Endodermal cell (in vitro differentiated cells): ENCODE measurements at regions not wholly inside any gene's neighbourhood (a gene's known extent, or its start where the extent isn't known, plus 50 kb on each side); places are given as distances from the start of the nearest gene placed in this dataset.

Experiments
- DNase-seq: peaks from one replicate; pipeline ENCODE4 v3.0.0-alpha.2; 2017
- H3K27ac ChIP-seq: 2 replicates; pipeline ENCODE4 v1.5.1; 2013; ENCODE audit warnings: mild to moderate bottlenecking, low read depth, low read length, moderate library complexity
- H3K27me3 ChIP-seq: 2 replicates; pipeline ENCODE4 v1.6.1; 2013; ENCODE audit warnings: mild to moderate bottlenecking, low read length, moderate library complexity; ENCODE audit not compliant: insufficient read depth, control insufficient read depth, poor library complexity, severe bottlenecking
- H3K36me3 ChIP-seq: 2 replicates; pipeline ENCODE4 v1.7.0; 2013; ENCODE audit warnings: mild to moderate bottlenecking, low read length, moderate library complexity; ENCODE audit not compliant: control insufficient read depth, insufficient read depth
- H3K4me1 ChIP-seq: one replicate; pipeline ENCODE4 v1.7.0; 2013; ENCODE audit warnings: low read length; ENCODE audit not compliant: control insufficient read depth, insufficient read depth
- H3K4me3 ChIP-seq: 2 replicates; pipeline ENCODE4 v1.5.1; 2013; ENCODE audit warnings: mild to moderate bottlenecking, low read length, moderate library complexity
- H3K9ac ChIP-seq: 2 replicates; pipeline ENCODE4 v1.6.1; 2013; ENCODE audit warnings: mild to moderate bottlenecking, low read length, moderate library complexity; ENCODE audit not compliant: poor library complexity, severe bottlenecking; ENCODE audit errors: extremely low read depth
- H3K9me3 ChIP-seq: 2 replicates; pipeline ENCODE4 v1.6.1; 2013; ENCODE audit warnings: mild to moderate bottlenecking, low read length, moderate library complexity; ENCODE audit not compliant: control insufficient read depth
- H3K27ac Mint-ChIP-seq: 2 replicates; pipeline ENCODE4 v1.8.0; 2020; ENCODE audit warnings: mixed read lengths
- H3K27me3 Mint-ChIP-seq: 2 replicates; pipeline ENCODE4 v1.8.0; 2021; ENCODE audit warnings: mild to moderate bottlenecking, mixed read lengths; ENCODE audit not compliant: insufficient read depth
- H3K36me3 Mint-ChIP-seq: 2 replicates; pipeline ENCODE4 v1.8.0; 2020; ENCODE audit warnings: low read depth, mixed read lengths
- H3K4me1 Mint-ChIP-seq: 2 replicates; pipeline ENCODE4 v1.8.0; 2020; ENCODE audit warnings: mixed read lengths
- H3K4me3 Mint-ChIP-seq: 2 replicates; pipeline ENCODE4 v1.8.0; 2020; ENCODE audit warnings: mild to moderate bottlenecking, moderate library complexity, mixed read lengths
- H3K9me3 Mint-ChIP-seq: 2 replicates; pipeline ENCODE4 v1.8.0; 2020; ENCODE audit warnings: mild to moderate bottlenecking, mixed read lengths
- CTCF ChIP-seq: fragments of 200-600 bp; sonication (generic); conservative IDR thresholded peaks from 2 replicates; pipeline ENCODE4 v1.5.0; 2021; ENCODE audit warnings: antibody characterized with exemption, mild to moderate bottlenecking
- WGBS, 2 experiments: methylation state at CpG; one replicate each; pipeline versions ENCODE4 v1.1.5 to v1.1.7; 2013; ENCODE audit warnings: missing lambda C conversion rate in 2 of 2, mixed read lengths in 1 of 2; ENCODE audit not compliant: insufficient coverage in 1 of 2, insufficient read length in 1 of 2; 5-methylcytosine and 5-hydroxymethylcytosine counted together

GRCh38 chr2:217163987-217164386 is 304.1 kb upstream of the TNP1 start:
- H3K9ac ChIP-seq = no peak overlapping the region
- H3K36me3 ChIP-seq = no peaks in the 10 kb centered on the region
- WGBS, 2 experiments = 96 to 100% methylated on average over 3 to 4 of the region's 4 CpGs
- peaks cover 25% of the 10 kb centered on the region for H3K27me3 Mint-ChIP-seq
- H3K4me3 Mint-ChIP-seq = no peak overlapping the region
- no peak for TF ChIP-seq CTCF
- no peaks in the 10 kb centered on the region for H3K4me1 ChIP-seq
- H3K27ac Mint-ChIP-seq = no peak overlapping the region
- no peak for DNase-seq
- H3K9me3 Mint-ChIP-seq = no peaks in the 10 kb centered on the region
- H3K4me3 ChIP-seq = no peak overlapping the region
- no peak overlapping the region for H3K27ac ChIP-seq
- H3K4me1 Mint-ChIP-seq = peaks cover 1% of the 10 kb centered on the region
- no peaks in the 10 kb centered on the region for H3K9me3 ChIP-seq
- H3K36me3 Mint-ChIP-seq = no peaks in the 10 kb centered on the region
- H3K27me3 ChIP-seq = peaks cover 4% of the 10 kb centered on the region

DNA sequence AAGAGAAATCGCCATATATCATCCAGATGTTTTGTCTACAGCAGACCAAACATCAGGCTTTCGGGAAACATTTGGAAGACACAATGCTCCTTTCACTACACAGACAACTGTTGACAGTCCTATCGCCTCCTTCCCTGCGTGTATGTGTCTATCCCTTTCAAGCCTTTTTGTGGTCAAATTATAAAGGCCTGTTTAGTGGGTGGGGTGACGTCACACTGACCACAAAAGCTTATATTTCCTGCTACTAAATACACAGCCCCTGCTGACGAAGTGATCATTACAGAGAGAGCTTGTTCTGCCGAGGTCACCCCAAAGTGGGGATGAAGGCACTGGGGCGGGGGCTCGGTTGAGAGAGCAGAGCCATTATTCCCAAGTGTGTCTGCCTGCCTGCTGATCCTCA is 302.7 kb upstream of the TNP1 start:
- Mint-ChIP-seq H3K4me1 (peaks cover 1% of the 10 kb centered on the region), H3K4me3 (no peak overlapping the region), H3K9me3 (no peaks in the 10 kb centered on the region), H3K27ac (no peak overlapping the region), H3K36me3 (no peaks in the 10 kb centered on the region), H3K27me3 (peaks cover 24% of the 10 kb centered on the region)
- no peaks in the 10 kb centered on the region for H3K4me1 ChIP-seq
- H3K9ac ChIP-seq = no peak overlapping the region
- H3K27me3 ChIP-seq = no peaks in the 10 kb centered on the region
- TF ChIP-seq CTCF = no peak
- H3K4me3 ChIP-seq = no peak overlapping the region
- 81 to 93% methylated on average over 5 to 9 of the region's 9 CpGs for WGBS, 2 experiments
- no peak for DNase-seq
- H3K9me3 ChIP-seq = peaks cover 5% of the 10 kb centered on the region
- peak overlapping the region; percentile 65 for H3K27ac ChIP-seq
- H3K36me3 ChIP-seq = no peaks in the 10 kb centered on the region

- 86 to 93% methylated on average over 9 of the region's 9 CpGs for WGBS, 2 experiments
- Histone ChIP-seq H3K4me1 (no peaks in the 10 kb centered on the region), H3K27me3 (peaks cover 4% of the 10 kb centered on the region), H3K36me3 (no peaks in the 10 kb centered on the region), H3K9me3 (peaks cover 5% of the 10 kb centered on the region), H3K4me3 (no peak overlapping the region), H3K9ac (no peak overlapping the region), H3K27ac (peak overlapping the region; percentile 26)
- Mint-ChIP-seq H3K27ac (no peak overlapping the region), H3K4me1 (no peaks in the 10 kb centered on the region), H3K4me3 (no peak overlapping the region), H3K9me3 (no peaks in the 10 kb centered on the region), H3K36me3 (no peaks in the 10 kb centered on the region), H3K27me3 (peaks cover 35% of the 10 kb centered on the region)
- no peak for TF ChIP-seq CTCF
- no peak for DNase-seq
Measured at GRCh38 chr2:217160978-217161973, 301.4 kb upstream of the TNP1 start.
